COLO668 (cell line): ENCODE measurements at regions not wholly inside any gene's neighbourhood (a gene's known extent, or its start where the extent isn't known, plus 50 kb on each side); places are given as distances from the start of the nearest gene placed in this dataset.
"Not testable (repeated sequence)": the region's sequence is repeated elsewhere in the genome, so short reads cannot be mapped to it uniquely, and the experiment has no call there.

Experiments
- DNase-seq: peaks from one replicate; lab custom pipeline; 2025; ENCODE audit not compliant: unreplicated experiment; lab: John Stamatoyannopoulos, UW

- DNase-seq = no peak
Measured at GRCh38 chr20:48366230-48366629, 461.6 kb downstream of the PREX1 start.

- no peak for DNase-seq
Measured at GRCh38 chr20:48364688-48365421, 462.9 kb downstream of the PREX1 start.

- DNase-seq = no peak
Measured at GRCh38 chr20:48364055-48364454, 463.7 kb downstream of the PREX1 start.

- no peak for DNase-seq
Measured at GRCh38 chr20:48360342-48360975, 467.3 kb downstream of the PREX1 start.

GRCh38 chr20:48359692-48360341 is 468.0 kb downstream of the PREX1 start:
- no peak for DNase-seq

- not testable (repeated sequence) for DNase-seq
Measured at GRCh38 chr20:48359055-48359390, 468.8 kb downstream of the PREX1 start.

GRCh38 chr20:48358176-48359054 is 469.4 kb downstream of the PREX1 start:
- DNase-seq = no peak

GRCh38 chr20:48357714-48358113 is 470.1 kb downstream of the PREX1 start:
- DNase-seq = no peak

GRCh38 chr20:48354903-48355302 is 472.9 kb downstream of the PREX1 start:
- DNase-seq = no peak

- DNase-seq = no peak
Measured at GRCh38 chr20:48354320-48354876, 473.4 kb downstream of the PREX1 start.

GRCh38 chr20:48352628-48353027 is 475.2 kb downstream of the PREX1 start:
- DNase-seq = no peak

- DNase-seq = no peak
Measured at GRCh38 chr20:48352042-48352441, 475.8 kb downstream of the PREX1 start.

- DNase-seq = no peak
Measured at GRCh38 chr20:48350313-48350988, 477.3 kb downstream of the PREX1 start.

GRCh38 chr20:48349656-48350055 is 478.1 kb downstream of the PREX1 start:
- no peak for DNase-seq

- no peak for DNase-seq
Measured at GRCh38 chr20:48348022-48348421, 479.8 kb downstream of the PREX1 start.

- DNase-seq = no peak
Measured at GRCh38 chr20:48342822-48343513, 484.8 kb downstream of the PREX1 start.

- no peak for DNase-seq
Measured at GRCh38 chr20:48340883-48341281, 486.9 kb downstream of the PREX1 start.

GRCh38 chr20:48339986-48340882 is 487.6 kb downstream of the PREX1 start:
- no peak for DNase-seq
